HuH-7.5 (cell line): ENCODE measurements at regions not wholly inside any gene's neighbourhood (a gene's known extent, or its start where the extent isn't known, plus 50 kb on each side); places are given as distances from the start of the nearest gene placed in this dataset.

Source experiments
- DNase-seq: peaks from one replicate; pipeline ENCODE4 v3.0.0; 2011; ENCODE audit warnings: low spot score

DNA sequence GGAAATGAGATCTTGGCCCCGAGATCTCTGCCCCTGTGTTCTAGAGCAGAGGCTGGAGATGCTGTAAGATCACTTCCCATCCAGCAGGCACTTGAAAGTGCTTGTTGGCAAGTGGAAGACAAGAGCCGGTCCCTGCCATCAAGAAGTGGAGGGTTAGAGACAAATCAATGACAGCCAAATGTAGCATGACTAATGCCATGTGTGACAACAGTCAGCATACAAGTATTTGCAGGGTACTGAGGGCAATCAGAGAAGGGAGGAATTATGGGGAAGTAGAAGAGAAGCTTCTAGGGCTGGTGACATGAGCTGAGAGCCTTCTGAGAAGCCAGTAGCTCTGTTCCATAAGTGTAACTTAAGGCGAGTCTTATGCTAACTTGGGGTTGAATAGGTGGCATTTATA, 58.6 kb downstream of the TMEM17 start:
- no peak for DNase-seq

DNA sequence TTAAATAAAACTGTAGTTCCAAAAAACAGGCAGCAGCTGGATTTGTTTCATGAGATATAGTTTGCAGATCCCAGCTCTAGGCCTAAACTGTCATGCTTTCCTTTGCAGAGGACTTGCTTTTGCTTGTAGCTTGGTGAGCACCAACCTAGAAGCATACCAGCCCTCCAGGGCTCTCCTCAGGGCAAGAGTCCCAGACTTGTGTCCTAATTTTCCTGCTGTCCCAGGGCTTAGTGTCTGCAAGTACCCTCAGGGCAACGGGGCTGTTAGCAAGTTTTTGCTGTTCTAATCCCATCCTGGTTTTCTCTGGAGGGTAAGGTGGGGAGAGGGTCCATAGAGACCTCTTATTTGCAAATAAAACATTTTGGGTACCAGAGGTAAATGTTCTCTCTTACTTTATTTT, 59.5 kb downstream of the TMEM17 start:
- no peak for DNase-seq

DNA sequence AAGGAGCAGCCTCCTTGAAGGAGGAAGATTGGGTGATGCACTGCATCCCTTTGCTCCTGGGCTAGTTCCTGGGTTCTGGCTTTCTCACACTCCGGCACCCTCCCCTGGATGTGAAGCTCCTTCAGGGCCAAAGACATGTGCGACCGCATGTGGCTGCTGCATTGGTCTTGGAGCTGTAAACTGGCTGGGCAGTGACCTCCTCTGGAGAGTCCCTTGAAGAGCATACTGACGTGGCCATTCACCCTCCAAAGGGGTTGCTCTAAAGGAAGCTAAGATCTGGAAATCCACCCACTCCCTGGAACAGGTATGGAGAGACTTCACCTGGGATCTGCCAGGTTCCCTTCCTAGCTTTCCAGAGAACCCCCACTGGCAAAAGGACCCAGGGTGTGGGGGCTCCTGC, 62.1 kb downstream of the TMEM17 start:
- DNase-seq, result no peak

DNA sequence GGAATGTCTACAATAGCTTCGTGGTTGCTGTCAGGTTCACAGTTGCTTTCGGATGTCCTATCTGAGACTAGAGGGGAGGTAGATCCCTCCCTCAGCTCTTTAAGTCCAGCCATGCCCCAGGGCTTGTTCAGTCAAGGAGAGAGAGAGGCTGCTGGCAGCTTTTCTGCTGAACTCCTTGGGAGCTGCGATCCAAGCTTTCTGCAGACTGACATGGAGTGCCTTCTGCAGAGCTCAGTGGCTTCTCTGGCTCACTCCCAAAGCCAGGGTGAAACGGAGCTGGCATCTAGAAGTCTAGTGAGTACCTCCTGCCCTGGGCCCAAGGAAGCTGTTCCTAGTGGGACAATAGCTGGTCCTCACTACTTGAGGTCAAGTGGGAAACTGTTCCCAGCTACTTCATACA, 62.5 kb downstream of the TMEM17 start:
- DNase-seq, result no peak

DNA sequence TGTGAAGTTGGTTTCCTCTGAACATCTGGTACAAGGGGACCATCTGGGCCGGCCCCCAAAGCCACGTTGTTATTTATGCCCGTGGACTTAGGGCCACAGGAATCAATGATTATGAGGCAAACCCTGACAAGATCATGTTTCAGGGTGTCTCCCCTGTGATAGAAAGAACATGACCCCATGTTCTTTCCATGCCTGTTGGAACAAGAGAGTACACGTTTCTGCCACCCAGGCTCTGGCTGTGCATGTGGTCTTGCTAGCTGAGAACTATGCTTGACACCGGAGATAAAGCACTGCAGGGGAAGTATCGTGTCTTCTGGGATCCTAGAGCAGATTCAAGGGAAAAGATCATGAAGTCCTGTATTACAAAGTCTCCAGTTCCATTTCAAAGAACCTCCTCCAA, 64.2 kb downstream of the TMEM17 start:
- no peak for DNase-seq

DNA sequence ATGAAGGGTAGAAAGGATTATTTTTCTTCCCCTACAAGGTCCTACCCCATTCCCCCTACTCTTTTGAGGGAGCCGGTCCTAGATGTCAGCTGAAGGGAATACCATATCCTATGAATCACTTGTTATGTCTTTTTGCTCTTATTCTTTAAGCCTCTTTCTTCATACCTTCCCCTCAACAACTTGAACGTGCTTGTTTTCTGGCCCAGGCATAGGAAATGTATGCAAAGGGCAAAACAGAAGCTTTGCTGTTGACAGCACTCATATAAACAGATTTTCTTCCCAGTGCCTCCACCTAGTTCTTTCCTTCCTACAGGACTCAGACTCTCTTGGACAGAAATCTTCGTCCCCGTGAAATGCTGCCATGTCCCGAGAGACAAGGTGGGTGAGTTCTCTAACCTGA, 64.6 kb downstream of the TMEM17 start:
- no peak for DNase-seq

DNA sequence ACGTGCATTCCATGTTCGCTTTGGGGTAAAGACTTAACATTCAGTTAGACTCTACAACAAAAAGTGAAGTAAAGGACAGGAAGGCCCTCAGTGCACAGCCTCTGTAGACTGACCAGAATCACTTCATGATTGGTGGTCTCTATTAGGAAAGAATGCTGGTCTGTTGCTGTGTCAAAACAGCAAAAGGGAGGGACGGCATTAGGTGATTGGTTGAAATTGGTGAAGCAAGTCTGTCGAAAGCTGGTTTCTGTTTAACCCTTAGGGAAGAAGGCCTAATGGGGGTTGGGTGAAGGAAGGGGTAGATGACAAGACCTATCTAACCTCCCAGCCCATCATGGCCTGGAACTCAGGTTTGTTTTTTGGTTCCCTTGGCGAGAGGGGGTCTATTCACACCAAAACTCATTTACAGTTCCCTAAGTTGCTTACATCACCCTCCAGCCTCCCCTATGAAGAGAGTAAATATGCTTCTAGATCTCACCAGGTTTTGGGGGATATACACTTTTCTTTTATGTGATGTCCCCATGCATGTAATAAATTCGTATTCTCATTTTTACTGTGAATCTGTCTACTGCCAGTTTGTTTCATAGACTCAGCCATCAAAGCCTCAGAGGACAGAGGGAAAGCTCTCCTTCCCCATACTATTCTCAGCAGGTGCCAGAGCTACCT, 65.6 kb downstream of the TMEM17 start:
- no peak for DNase-seq

DNA sequence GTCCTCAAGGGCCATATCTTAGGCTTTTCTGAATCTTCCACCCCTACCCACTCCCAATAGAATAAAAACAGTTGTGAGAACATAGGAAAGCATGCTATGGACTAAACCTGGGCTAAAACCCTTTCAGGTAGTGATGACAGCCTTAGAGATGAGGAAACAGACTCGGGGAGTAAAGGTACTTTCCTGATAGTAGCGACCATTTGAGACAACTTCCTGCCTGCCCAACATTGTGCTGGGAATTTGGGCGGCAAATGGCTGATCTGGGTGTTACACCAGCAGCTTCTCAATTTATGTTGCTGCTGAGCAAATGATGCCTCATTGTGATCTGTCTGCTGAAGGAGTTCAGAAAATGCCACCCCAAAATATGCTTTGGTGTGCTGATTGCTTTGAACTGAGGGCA, 66.6 kb downstream of the TMEM17 start:
- DNase-seq, result no peak

DNA sequence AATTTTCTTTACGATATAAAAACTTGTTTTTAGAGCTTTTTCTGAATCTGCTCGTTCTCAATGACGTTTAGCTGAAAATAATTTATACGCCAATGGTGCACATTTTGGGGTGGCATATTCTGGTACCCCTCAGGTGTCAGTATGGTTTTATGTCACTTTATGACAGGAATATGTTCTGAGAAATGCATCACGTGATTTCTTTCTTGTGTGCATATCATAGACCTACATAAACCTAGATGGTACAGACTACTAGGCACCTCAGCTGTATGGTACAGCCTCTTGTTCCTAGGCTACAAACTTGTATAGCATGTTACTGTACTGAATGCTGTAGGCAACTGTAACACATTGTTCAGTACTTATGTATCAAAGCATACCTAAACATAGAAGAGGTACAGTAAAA, 68.2 kb downstream of the TMEM17 start:
- no peak for DNase-seq

DNA sequence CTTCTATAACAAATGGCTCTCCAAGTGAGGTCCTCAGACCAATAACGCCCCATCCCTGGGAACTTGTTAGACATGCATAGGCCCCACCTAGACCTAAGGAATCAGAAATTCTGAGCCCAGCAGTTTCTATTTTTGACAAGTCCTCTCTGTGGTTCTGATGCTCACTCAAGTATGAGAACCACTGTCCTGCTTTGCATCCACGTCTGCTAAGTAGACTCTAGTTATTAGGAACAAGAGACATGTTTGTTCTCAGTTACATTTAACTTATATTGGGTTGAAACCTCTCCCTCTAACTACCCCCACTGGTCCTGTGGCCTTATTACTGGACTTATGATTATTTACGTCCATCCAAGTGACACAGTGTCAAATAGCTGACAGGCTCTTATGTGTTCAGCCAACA, 70.3 kb downstream of the TMEM17 start:
- no peak for DNase-seq

DNA sequence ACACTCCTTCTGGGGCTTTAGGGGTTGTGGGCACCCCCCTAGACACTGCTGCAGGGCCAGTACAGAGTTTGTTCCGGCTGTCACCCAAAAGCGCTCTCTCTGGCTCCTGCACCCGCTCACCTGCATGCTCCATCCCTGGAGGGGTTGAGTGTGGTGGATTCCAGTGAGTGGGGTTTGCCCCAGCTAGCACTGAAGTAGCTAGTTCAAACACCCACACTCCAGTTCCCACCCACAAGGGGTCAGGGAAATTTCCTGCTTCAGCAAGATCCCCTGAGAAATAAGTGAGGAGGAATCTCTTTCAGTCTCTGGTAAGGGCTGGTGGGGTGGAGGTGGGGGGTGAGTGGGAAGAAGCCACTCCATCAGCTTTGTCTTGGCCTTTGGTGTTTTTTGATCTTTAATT, 73.6 kb downstream of the TMEM17 start:
- DNase-seq, result no peak

DNA sequence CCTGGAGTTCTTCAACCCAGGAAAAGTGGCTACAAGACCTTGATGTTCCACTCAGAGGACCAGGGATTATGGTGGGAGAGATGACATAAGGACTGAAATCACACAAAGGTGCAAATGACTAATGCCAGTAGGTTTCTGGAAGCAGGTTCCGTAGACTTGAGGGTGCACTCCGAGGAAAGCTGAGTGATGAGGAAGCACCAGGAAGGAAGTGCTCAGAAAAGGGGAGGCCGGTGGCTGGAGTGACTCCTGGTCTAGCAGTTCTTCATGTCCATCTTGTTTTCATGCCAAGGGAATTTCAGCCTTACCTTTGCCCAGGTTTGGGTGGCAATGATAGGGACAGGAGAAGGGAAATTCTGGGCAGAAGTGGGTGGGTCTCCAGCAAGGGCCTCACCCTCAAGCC, 74.5 kb downstream of the TMEM17 start:
- DNase-seq, result no peak

DNA sequence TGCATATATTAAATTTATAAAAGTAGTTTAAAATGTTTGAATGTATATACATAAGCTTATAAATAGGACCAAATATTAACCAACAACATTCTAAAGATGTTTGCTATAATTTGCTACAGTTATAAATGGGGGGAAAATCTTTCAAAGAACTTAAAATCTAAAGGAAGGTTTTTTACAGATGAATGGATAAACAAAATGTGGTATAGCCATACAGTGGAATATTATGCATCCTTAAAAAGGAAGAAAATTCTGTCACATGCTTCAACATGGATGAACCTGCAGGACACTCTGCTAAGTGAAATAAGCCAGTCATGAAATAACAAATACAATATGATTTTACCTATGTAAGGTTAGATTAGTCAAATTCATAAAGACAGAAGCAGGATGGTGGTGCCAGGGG, 75.8 kb downstream of the TMEM17 start:
- DNase-seq, result no peak

DNA sequence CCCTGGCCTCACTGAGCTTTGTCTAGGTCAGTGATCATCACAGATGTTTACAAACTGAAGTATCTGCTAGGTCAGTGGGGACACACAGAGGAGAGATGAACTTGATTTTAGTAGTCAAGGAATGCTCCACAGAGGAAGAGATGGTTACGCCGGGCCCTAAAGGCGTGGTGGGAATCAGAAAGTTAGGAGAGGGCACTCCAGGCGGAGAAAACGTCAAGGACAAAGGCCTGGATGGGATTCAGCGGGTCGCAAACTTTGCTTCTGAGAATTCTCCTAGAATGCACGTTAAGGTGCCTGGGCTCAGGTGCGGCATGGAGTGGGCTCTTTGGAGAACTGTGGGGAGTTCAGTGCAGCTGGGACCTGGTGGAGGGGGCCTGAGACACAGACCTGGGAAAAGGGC, 78.8 kb downstream of the TMEM17 start:
- no peak for DNase-seq

DNA sequence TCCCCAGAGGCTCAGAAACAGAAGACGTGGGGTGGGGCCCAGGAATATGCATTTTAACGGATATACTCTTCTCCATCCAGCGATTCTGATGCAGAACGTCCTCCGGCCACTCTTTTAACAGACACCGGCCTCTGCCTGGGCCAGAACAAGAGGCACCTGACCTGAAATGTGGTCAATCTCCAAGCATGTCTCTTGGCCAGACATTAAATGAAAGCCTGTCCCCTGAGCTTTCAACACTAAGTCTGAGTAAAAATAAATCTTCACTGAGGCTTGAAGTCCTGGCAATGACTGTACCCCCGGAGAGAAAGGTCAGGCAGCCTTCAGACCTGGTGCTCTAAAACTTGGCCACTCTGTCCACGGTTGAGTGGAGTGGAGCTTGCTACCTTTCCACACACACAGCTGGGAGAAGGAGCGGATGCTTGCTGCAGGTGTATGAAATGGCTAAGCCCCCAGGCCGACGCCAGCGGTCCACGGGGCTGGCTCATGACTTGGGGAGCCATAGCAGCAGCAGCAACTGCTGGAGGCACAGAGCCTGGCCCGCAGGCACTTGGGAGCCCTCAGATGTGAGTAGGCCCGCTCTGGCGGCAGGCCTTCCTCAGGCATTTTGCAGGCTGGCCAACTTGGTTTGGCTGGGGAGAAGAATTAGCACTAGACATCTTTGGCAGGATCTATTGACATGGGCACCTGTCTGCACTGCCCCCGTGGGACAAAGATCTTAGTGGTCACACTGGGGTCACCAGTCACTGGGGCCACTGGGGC, 79.7 kb downstream of the TMEM17 start:
- DNase-seq, result no peak

DNA sequence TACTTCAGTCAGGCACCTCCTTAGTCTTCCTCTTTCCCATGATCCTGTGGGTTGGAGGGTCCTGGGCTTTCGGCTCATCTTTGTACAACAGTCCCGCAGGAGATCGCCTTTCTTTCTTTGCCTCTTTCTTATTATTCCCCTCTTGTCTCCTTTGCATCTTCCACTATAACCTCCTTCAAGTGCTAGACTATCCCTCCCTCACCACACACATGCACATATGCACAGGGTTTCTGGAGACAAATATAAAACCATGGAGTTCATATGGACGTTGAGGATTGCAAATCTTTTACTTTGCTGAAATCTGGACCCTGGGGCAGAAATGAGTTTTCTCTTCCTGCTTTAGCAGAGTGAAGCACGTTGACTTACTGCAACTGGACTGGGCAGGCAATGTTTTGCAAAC, 80.3 kb downstream of the TMEM17 start:
- DNase-seq, result no peak

DNA sequence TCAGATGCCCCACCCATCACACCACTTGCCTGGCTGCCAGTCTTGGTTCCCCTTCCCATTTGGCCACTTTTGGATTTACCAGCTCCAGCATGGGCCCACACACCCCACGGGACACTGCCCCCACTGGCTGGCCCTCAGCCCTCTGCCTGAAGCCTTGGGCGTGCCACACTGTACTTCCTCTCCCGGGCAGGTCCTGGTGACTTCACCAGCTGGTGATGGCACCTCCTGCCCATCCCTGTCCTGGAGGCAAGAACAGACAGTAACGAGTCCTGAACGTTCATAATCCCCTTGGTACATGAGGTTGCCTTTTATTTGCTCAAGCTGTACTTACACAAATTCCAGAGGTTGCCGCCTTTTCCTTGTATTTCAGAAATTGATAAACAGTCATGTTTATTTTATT, 81.1 kb downstream of the TMEM17 start:
- DNase-seq, result no peak

DNA sequence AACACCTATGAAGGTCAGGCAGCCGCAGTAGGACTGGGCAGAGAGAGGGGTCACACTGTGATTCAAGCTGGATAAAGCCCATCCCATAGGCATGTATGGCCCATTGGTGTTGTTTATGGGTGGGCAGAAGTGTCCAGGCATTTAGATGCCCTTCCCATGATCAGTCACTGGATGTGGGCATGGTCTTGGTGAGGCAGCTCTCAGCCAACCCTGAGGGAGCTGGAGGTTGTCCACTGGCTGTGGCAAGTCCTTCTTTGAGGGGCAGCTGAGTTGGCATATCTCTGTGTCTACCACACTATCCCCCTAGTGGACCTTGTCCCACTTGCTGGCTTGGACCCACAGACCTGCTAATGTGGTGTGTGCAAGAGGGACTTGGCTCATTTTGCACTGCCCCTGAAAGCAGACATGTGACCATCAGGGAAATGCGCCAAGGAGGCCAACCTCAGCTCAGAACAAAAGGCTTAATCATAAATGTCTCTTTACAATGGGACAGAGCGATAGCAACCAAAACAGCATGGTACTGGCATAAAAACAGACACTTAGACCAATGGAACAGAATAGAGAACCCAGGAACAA, 82.0 kb downstream of the TMEM17 start:
- no peak for DNase-seq

DNA sequence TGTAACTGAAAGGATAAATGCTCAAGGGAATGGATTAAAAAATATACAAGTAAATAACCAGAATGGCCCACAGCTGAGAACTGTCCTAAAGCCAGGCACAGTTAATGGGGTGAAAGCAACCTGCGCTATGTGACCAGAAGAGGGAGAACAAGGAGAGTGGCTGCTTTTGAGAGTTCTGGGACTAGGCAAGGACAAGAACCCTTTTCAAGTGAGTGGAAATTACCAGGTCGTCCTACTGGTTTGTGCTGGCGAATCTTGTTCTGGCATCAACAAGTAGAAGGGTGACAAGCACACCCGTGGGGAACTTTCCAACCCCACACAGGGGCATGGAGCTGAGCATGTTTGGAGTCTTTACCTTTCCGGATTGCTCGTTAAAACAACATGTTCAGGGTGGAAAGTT, 82.8 kb downstream of the TMEM17 start:
- DNase-seq, result no peak

DNA sequence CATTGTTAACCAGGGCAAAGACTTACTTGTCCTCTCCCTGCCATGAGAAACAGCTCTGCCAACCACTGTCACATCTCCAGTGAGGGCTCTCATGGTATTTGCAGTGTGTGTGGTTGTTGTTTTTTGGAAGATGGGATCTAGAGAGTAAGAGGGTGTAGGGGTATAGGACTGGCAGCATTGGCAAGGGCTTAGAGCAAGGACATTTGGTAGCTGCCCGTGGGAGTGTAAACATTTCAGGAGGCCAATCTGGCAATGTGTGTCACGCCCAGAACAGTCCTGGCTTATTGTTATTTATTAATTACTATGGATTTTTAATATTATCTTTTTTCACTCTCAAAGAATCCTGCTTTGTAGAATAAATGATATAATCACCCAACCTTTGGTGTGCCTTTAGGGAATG, 90.5 kb downstream of the TMEM17 start:
- DNase-seq, result no peak

DNA sequence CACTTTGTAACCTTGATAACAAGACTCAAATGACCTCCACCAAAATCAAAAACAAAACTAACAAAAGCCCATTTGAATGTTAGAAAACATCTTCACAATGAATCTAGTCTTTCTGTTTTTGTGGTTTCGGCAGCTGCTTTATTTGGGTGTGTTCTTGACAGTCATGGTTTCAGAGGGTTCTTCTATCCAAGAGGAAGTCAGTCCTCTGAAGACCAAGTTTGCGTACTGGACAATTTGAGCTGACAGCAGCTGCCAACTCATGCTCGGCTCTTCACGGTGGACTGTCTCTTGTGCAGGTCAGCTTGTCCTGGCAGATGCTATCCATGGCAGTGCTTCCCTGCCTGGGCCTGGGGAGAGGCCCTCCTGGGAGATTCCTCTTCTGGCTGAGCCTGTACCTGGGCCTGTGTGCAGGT, 91.0 kb downstream of the TMEM17 start:
- DNase-seq, result no peak

DNA sequence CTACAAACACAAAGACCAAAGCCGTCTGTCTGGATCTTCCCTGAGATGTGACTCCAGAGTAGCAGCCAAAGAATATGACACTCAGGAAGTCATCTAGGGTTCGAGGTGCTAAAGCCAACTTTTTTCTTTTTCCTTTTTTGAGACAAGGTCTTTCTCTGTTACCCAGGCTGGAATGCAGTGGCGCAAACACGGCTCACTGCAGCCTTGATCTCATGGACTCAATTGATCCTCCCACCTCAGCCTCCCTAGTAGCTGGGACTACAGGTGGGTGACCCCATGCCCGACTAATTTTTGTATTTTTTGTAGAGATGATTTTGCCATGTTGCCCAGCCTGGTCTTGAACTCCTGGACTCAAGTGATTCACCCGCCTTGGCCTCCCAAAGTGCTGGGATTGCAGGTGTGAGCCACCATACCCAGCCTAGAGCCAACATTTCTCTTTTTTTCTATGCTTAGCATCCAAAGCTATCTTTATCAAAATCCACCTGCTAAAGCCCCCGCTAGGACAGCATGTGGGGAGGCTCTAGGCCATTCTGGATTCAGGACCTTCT, 92.8 kb downstream of the TMEM17 start:
- no peak for DNase-seq

DNA sequence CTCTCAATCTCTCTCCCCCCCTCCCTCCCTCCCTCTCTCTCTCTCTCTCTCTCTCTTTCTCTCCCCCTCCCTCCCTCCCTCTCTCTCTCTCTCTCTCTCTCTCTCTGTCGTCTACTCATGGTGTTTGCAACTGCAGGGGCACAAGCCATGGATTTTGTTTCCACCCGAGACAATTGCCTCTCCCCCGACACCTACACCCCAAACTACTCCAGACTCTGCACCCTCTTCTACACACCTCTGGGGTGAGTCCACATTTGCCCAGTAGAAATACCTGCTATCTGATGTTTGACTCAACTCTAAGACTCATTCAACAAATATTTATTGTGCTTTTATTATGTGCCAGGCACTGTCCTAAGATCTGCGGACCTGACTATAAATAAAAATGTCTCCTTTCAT, 93.7 kb downstream of the TMEM17 start:
- DNase-seq, result no peak
